ENCODE measurements at regions not wholly inside any gene's neighbourhood (a gene's known extent, or its start where the extent isn't known, plus 50 kb on each side); places are given as distances from the start of the nearest gene placed in this dataset.
"Not testable (repeated sequence)": the region's sequence is repeated elsewhere in the genome, so short reads cannot be mapped to it uniquely, and the experiment has no call there.

GRCh38 chr13:108003626-108004025, 211.7 kb downstream of the LIG4 start:
- no peak for DNase-seq (ENCODE audit: low read depth, low spot score)

DNA sequence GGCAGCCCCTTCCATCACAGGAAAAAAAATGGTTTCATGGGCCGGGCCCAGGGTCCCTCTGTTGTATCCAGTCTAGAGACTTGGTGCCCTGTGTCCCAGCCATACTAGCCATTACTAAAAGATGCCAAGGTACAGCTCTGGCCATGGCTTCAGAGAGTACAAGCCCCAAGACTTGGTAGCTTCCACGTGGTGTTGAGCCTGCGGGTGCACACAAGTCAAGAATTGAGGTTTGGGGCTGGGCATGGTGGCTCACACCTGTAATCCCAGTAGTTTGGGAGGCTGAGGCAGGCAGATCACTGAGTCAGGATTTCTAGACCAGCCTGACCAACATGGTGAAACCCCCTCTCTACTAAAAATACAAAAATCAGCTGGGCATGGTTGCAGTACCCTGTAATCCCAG, 214.3 kb downstream of the LIG4 start:
- DNase-seq (ENCODE audit: low read depth, low spot score) = no peak

- no peak for DNase-seq (ENCODE audit: low read depth, low spot score)
Observed at GRCh38 chr13:107999751-108000150, 215.6 kb downstream of the LIG4 start.

DNA sequence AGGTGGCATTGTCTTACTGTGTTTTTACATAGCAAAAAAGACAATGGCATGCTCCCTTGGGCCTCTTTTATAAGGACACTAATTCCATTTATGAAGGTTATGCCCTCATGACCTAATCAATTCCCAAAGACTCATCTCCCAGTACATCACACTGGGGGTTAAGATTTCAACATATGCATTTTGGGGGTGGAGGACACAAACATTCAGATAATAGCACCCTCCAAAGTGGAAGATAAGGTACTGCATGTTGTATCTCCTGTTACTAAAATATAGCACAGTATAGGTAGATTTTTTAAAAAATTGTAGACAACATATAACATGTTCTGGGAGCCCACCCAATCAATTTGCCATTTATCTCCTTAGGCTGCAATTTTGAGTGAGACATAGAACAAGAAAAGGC, 221.2 kb downstream of the LIG4 start:
- DNase-seq (ENCODE audit: low read depth, low spot score) = no peak

DNA sequence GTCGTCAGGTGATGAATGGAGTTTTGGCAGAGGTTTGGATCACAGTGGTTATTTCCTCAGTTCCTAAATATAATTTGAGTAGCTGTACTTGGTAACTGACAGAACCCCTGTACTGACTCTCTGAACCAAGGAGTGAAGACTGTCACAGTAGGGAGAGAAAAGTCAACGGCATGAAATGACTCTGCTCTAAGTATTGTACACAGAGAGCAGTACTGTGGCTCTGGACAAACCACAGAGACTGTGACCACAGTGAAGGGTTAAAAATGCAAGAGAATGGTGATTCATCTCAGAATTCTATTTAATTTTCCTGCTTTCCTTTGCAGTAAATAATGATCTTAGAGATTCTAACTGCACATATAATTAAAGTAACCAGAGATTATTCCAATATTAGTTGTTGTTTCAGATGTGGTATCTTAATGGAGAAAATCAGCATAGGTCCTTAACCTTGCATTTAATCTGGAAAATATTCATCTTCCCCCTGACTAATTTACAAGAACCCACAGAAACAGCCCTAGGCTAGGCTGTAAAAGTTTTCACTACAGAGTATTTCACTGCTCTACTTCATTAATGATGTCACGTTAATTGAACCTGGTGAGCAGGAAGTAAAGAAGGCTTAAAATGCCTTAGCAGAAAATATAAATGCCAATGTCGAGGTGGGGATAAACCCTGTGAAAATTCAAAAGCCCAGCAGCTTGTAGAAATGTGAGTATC, 221.9 kb downstream of the LIG4 start:
- DNase-seq (ENCODE audit: low read depth, low spot score) = peak; percentile 55

GRCh38 chr13:107992542-107992941, 222.8 kb downstream of the LIG4 start:
- peak; percentile 6 for DNase-seq (ENCODE audit: low read depth, low spot score)

DNA sequence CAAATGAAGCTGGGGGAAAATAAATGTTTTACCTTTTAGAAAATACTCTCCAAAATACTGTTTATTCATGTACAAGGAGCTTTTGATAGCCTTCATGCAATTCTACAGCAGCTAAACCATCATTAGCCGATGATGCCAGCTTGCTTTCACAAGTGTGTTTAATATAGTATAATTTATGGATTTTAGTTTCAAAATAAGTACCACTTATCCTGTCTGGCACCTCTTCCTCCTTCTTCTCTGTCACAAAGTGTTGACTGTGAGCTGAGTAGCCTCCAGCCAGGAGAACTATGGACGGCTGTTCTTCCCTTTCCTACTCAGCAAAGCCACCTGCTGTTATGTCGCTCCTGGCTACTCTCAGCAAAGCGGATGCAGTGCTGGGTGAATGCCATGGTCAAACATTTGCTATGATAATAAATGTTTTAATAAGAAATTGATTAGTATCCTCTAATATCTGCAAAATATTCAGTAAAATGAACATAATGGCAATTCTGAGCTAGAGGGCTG, 238.2 kb downstream of the LIG4 start:
- no peak for DNase-seq (ENCODE audit: low read depth, low spot score)

- no peak for DNase-seq (ENCODE audit: low read depth, low spot score)
Observed at GRCh38 chr13:107976628-107977027, 238.7 kb downstream of the LIG4 start.

DNA sequence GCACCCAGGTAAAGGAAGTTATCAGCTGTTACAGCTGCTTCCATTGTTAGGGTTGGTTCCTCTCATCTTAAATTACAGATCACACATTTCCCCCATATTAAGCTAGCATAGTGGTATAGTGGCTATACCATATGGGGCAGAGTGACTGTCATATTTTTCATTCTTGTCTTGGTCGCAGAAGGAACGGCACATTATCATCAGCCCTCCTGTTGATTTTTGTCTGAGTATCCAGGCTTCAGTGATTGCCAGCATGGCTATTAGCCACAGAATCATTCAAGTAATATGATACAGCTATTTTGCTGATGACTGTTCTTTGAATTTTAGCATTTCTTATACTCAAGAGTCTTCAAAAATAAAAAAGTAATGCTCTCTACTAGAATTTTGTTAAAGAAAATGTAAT, 240.9 kb downstream of the LIG4 start:
- no peak for DNase-seq (ENCODE audit: low read depth, low spot score)

DNA sequence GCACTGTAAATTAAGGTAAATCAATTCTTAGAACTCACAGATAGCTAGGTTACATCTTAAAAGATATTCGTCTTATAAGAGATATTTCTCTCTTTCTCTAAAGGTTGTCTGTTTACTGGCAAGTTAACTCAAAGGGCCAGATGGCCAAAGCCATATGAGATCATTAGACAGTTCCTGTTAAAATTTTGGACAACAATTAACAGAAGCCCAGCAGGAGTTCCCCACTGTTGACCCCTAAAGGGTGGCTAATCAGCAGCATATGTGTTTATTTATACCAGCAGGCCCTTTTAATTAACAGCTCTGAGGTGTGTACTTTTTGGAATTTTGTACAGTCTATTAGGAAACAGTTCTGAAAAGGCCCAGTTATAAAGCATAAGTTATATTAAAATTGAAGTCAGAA, 245.8 kb downstream of the LIG4 start:
- DNase-seq (ENCODE audit: low read depth, low spot score) = no peak

- no peak for DNase-seq (ENCODE audit: low read depth, low spot score)
Observed at GRCh38 chr13:107968470-107968869, 246.9 kb downstream of the LIG4 start.

DNA sequence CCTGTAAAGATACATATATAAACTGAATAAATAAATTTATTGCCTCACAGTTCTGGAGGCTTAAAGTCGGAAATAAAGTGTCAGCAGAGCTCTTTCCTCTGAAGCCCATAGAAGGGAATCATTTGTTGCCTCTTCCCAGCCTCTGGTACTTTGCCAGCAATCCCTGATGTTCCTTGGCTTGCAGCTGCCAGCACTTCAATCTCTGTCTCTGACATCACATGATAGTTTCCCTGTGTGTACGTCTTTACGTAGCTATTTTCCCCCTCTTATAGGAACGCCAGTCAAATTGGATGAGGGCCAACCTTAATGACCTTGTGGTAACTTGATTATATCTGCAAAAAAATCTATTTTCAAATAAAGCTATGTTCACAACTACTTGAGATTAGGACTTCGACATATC, 250.9 kb downstream of the LIG4 start:
- DNase-seq (ENCODE audit: low read depth, low spot score) = no peak

DNA sequence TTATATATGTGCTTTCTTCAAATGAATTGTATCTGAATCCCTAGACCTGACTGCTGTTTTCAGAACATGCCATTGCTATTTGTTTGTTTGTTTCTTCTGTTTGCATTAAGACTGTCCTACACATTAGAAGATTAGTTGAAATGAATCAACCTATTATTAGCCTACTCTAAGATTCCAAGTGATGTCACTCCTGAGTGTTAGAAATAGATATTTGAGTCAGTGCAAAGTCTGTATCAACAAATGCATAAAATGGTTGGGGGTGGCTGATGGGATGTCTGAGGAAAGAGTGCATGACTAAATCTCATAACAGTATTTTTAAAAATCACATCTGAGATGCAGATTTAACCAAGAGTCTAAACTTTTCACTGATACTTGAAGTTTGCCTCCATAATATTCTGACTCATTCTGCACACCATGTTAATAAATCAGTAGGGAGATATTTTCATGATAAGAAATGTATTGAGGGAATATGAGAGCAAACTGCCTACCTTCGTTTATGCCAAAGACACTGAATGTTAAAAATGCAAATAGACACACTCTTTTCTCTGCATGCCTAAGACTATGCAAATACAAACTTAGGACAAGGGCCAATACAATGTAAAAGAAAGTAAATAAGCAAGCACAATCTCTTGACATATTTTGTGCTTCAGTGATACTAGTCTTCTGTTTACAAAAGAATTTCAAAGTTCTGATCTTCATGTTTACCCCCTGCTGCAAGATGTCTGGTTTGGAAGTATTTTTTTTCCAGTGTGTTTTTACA, 253.3 kb downstream of the LIG4 start:
- no peak for DNase-seq (ENCODE audit: low read depth, low spot score)

DNA sequence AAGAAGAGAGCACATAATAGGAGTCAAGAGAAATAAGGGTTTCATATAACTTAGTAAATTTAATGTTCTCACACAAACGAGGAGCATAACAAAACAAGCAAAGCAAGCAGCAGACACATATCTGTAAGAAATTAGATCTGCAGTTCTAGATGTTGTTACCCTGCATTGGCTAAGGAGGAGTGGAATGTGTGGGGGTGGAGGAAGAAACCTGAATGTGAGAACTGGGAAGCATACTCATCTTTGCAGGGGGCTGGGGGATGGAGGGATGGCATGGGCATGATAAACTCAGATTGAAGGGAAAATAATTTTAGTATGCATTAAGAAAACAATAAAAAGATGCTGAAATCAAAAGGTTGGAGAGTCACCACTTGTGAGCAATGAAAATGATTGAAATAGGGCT, 255.0 kb downstream of the LIG4 start:
- no peak for DNase-seq (ENCODE audit: low read depth, low spot score)

DNA sequence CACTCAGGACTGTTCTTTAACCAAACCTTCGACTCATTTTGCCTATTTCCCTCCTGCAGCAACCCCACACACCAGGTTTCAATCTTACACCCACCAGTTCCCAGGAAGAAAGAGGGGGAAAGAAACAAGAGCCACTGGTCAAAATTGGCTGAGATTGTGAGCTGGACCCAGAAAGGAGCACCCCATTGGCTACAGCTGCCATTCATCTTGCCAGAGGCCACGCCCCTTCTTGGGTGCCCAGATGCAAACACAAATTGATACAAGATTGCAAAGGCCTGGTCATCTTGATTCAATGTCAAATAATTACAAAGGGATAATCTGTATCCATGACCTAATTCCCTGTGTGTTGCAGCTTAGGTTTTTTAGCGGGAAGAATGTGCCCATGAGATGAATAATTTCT, 258.4 kb downstream of the LIG4 start:
- no peak for DNase-seq (ENCODE audit: low read depth, low spot score)

DNA sequence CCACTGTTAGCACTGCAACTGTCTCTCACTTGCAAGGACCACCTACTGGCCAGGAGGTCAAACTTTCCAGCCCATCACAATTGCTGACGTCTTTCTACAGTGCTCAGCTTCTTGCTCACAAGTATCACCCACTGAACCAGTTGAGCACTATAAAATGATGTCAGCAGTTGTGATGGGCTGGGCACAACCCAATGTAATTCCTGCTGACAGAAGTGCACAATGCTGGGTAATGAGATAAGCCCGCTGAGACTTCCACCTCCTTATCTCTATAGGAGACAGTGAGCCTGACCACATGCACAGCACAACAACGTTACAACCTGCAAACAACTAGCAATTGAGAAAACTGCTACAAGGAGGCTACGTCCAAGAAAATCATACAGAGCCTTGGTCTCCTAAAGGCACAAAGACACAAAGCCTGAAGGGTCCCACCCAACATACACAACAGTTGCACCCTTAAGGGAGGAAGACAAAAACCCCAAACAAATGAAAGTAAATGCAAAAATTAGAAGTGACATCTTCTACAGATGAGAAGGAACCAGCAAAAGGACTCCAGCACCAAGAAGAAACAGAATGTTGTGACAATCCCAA, 273.2 kb downstream of the LIG4 start:
- DNase-seq (ENCODE audit: low read depth, low spot score) = no peak

DNA sequence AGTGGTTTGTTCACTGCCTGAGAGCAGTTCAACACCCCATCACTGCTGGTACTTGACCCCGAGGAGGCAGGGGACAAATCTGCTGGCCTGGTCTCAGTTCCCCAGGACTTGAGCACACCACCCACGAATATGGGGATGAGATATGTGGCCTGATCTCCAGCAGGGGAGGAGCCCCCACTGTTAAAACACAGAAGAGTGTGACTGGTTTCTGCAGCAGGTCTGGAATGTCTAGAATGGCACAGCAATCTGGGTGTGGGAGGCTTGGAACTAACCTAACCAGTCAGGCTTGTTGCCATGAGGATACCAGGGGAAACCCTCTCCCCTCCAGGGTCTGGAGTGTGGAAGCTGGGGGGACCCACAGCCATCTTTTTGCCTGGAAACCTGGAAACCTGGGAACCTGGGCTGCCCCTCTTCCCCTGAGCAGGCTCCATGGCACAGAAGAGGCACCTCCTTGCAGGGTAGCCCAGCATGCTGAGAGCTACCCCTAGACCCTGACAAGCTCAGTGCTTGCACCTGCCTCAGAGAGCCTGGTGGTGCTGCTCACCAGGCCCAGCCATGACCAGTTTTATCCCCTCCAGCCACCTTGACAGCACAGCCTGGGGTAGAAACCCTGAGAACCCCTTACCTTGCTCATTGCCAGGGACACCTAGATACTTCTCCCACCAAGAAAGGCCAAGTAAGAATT, 273.8 kb downstream of the LIG4 start:
- peak; percentile 2 for DNase-seq (ENCODE audit: low read depth, low spot score)

- DNase-seq (ENCODE audit: low read depth, low spot score) = no peak
Observed at GRCh38 chr13:107937848-107938247, 277.5 kb downstream of the LIG4 start.

DNA sequence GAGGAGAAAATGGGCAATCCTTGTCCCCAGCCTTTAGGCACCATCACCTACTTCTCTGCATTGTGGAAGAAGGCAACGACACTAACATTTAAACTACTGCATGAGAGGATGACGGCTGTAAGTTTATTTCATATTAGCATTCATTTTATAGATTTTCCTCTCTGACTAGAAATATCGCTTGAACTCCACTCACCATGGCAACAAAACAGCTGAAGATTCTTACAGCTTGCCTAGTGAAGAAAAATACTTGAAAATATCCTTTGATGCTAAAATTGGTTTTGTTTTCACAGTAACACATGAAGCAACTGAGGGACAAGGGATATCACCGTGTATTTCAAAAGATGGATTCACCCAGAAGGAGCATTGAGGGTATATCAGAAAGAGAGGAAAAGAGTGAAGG, 284.3 kb downstream of the LIG4 start:
- DNase-seq (ENCODE audit: low read depth, low spot score) = no peak

GRCh38 chr13:107928762-107929161, 286.6 kb downstream of the LIG4 start:
- no peak for DNase-seq (ENCODE audit: low read depth, low spot score)

- no peak for DNase-seq (ENCODE audit: low read depth, low spot score)
Observed at GRCh38 chr13:107927557-107927956, 287.8 kb downstream of the LIG4 start.

GRCh38 chr13:107926515-107926914, 288.8 kb downstream of the LIG4 start:
- DNase-seq (ENCODE audit: low read depth, low spot score) = not testable (repeated sequence)
